H9 (cell line): ENCODE measurements at regions not wholly inside any gene's neighbourhood (a gene's known extent, or its start where the extent isn't known, plus 50 kb on each side); places are given as distances from the start of the nearest gene placed in this dataset.

Experiments
- DNase-seq: peaks from one replicate; pipeline ENCODE4 v3.0.0-alpha.2; 2017
- H2AFZ ChIP-seq: one replicate; pipeline ENCODE4 v1.6.1; 2013; ENCODE audit warnings: mild to moderate bottlenecking, low read length, control low read depth, moderate library complexity
- H2AK5ac ChIP-seq: 2 replicates; pipeline ENCODE4 v1.6.1; 2013; ENCODE audit warnings: low read length, control low read depth, mixed read lengths; ENCODE audit not compliant: insufficient read length
- H2BK120ac ChIP-seq: one replicate; pipeline ENCODE4 v1.6.1; 2013; ENCODE audit warnings: low read depth, mild to moderate bottlenecking, low read length, control low read depth, inconsistent platforms; ENCODE audit not compliant: poor library complexity, severe bottlenecking
- H2BK12ac ChIP-seq: 2 replicates; pipeline ENCODE4 v1.6.1; 2013; ENCODE audit warnings: low read length, control low read depth, mixed read lengths, low read depth; ENCODE audit not compliant: insufficient read length
- H2BK15ac ChIP-seq: 2 replicates; pipeline ENCODE4 v1.6.1; 2013; ENCODE audit warnings: low read depth, low read length, control low read depth
- H2BK20ac ChIP-seq: one replicate; pipeline ENCODE4 v1.6.1; 2013; ENCODE audit warnings: low read depth, mild to moderate bottlenecking, low read length, control low read depth, inconsistent platforms; ENCODE audit not compliant: poor library complexity, severe bottlenecking
- H2BK5ac ChIP-seq: 2 replicates; pipeline ENCODE4 v1.6.1; 2013; ENCODE audit warnings: low read length, control low read depth, mixed read lengths; ENCODE audit not compliant: insufficient read length
- H3K14ac ChIP-seq: 2 replicates; pipeline ENCODE4 v1.6.1; 2013; ENCODE audit warnings: low read length, control low read depth; ENCODE audit not compliant: insufficient read depth
- H3K18ac ChIP-seq: 2 replicates; pipeline ENCODE4 v1.6.1; 2013; ENCODE audit warnings: low read depth, mild to moderate bottlenecking, mixed read lengths, low read length, control low read depth; ENCODE audit not compliant: insufficient read length
- H3K23ac ChIP-seq: 2 replicates; pipeline ENCODE4 v1.6.1; 2013; ENCODE audit warnings: low read length, control low read depth, mixed read lengths, low read depth; ENCODE audit not compliant: insufficient read length
- H3K23me2 ChIP-seq: 2 replicates; pipeline ENCODE4 v1.6.1; 2013; ENCODE audit warnings: low read depth, mild to moderate bottlenecking, mixed read lengths, low read length, control low read depth; ENCODE audit not compliant: insufficient read length, poor library complexity, severe bottlenecking
- H3K27ac ChIP-seq: 2 replicates; pipeline ENCODE4 v1.5.1; 2013; ENCODE audit warnings: low read length, control low read depth, mixed read lengths, low read depth; ENCODE audit not compliant: insufficient read length
- H3K27me3 ChIP-seq: 2 replicates; pipeline ENCODE4 v1.6.1; 2013; ENCODE audit warnings: low read length, control low read depth, inconsistent platforms; ENCODE audit not compliant: insufficient read depth
- H3K4ac ChIP-seq: 2 replicates; pipeline ENCODE4 v1.6.1; 2013; ENCODE audit warnings: low read depth, mild to moderate bottlenecking, control low read depth, inconsistent platforms, low read length, moderate library complexity
- H3K4me1 ChIP-seq: 2 replicates; pipeline ENCODE4 v1.6.1; 2013; ENCODE audit warnings: low read length, control low read depth, inconsistent platforms; ENCODE audit not compliant: insufficient read depth
- H3K4me2 ChIP-seq: 2 replicates; pipeline ENCODE4 v1.6.1; 2013; ENCODE audit warnings: low read length, control low read depth, mixed read lengths; ENCODE audit not compliant: insufficient read length, insufficient read depth
- H3K56ac ChIP-seq: 2 replicates; pipeline ENCODE4 v1.6.1; 2013; ENCODE audit warnings: low read depth, mild to moderate bottlenecking, mixed read lengths, low read length, control low read depth; ENCODE audit not compliant: insufficient read length
- H3K79me1 ChIP-seq: 2 replicates; pipeline ENCODE4 v1.6.1; 2013; ENCODE audit warnings: low read depth, mild to moderate bottlenecking, moderate library complexity, low read length, control low read depth, inconsistent platforms; ENCODE audit not compliant: insufficient read depth, poor library complexity, severe bottlenecking
- H3K79me2 ChIP-seq: 2 replicates; pipeline ENCODE4 v1.6.1; 2013; ENCODE audit warnings: low read length, control low read depth, inconsistent platforms; ENCODE audit not compliant: insufficient read depth
- H3K9ac ChIP-seq: 2 replicates; pipeline ENCODE4 v1.6.1; 2013; ENCODE audit warnings: low read length, control low read depth, mixed read lengths; ENCODE audit not compliant: insufficient read length; ENCODE audit errors: extremely low read depth
- H3K9me3 ChIP-seq: one replicate; pipeline ENCODE4 v1.6.1; 2013; ENCODE audit warnings: low read depth, low read length, inconsistent platforms; ENCODE audit not compliant: control insufficient read depth
- H3T11ph ChIP-seq: one replicate; pipeline ENCODE4 v1.6.1; 2013; ENCODE audit warnings: mild to moderate bottlenecking, low read length, control low read depth, inconsistent platforms
- H4K20me1 ChIP-seq: one replicate; pipeline ENCODE4 v1.6.1; 2013; ENCODE audit not compliant: control insufficient read depth, insufficient read length, insufficient read depth
- H4K5ac ChIP-seq: 2 replicates; pipeline ENCODE4 v1.6.1; 2013; ENCODE audit warnings: low read depth, mild to moderate bottlenecking, mixed read lengths, low read length, control low read depth; ENCODE audit not compliant: insufficient read length
- H4K8ac ChIP-seq: replicated peaks from 2 replicates; pipeline ENCODE4 v1.6.1; 2013; ENCODE audit warnings: low read length, control low read depth, mixed read lengths, low read depth; ENCODE audit not compliant: insufficient read length
- H4K91ac ChIP-seq: 2 replicates; pipeline ENCODE4 v1.6.1; 2013; ENCODE audit warnings: low read depth, mild to moderate bottlenecking, moderate library complexity, mixed read lengths, low read length, control low read depth; ENCODE audit not compliant: insufficient read length
- H3K27ac Mint-ChIP-seq, 3 experiments: 2 replicates in 2 of 3; 3 replicates in 1 of 3; pipeline ENCODE4 v1.8.0; 2020 to 2021; ENCODE audit warnings: mixed read lengths in 3 of 3, mild to moderate bottlenecking in 1 of 3, moderate library complexity in 1 of 3
- H3K27me3 Mint-ChIP-seq: 2 replicates; pipeline ENCODE4 v1.8.0; 2021; ENCODE audit warnings: low read depth, mild to moderate bottlenecking, moderate library complexity, mixed read lengths
- H3K36me3 Mint-ChIP-seq, 3 experiments: 2 replicates in 2 of 3; 3 replicates in 1 of 3; pipeline ENCODE4 v1.8.0; 2020 to 2021; ENCODE audit warnings: low read depth in 3 of 3, mixed read lengths in 3 of 3; ENCODE audit not compliant: insufficient read depth in 1 of 3
- H3K4me1 Mint-ChIP-seq, 2 experiments: 2 replicates each; pipeline ENCODE4 v1.8.0; 2020; ENCODE audit warnings: mixed read lengths in 2 of 2
- H3K4me3 Mint-ChIP-seq, 2 experiments: 2 replicates in 1 of 2; 3 replicates in 1 of 2; pipeline ENCODE4 v1.8.0; 2020 to 2021; ENCODE audit warnings: mild to moderate bottlenecking in 2 of 2, mixed read lengths in 2 of 2, moderate library complexity in 1 of 2
- H3K9me3 Mint-ChIP-seq, 2 experiments: 2 replicates in 1 of 2; 3 replicates in 1 of 2; pipeline ENCODE4 v1.8.0; 2020; ENCODE audit warnings: mild to moderate bottlenecking in 2 of 2, mixed read lengths in 2 of 2, moderate library complexity in 1 of 2
- CTCF ChIP-seq: fragments of 200-600 bp; sonication (generic); conservative IDR thresholded peaks from 3 replicates; pipeline ENCODE4 v1.8.0; 2021; ENCODE audit warnings: antibody characterized with exemption, mild to moderate bottlenecking
- WGBS: extraction: QIAGEN DNeasy Blood & Tissue Kit; methylation state at CpG from one replicate; pipeline ENCODE4 v1.1.7; 2013; ENCODE audit warnings: missing lambda C conversion rate, low lambda C conversion rate, mixed read lengths; ENCODE audit not compliant: insufficient read length; ENCODE audit errors: extremely low coverage; 5-methylcytosine and 5-hydroxymethylcytosine counted together

GRCh38 chr22:48870436-48870835 is 957.2 kb downstream of the BRD1 start:
- Histone ChIP-seq H3K9ac (no peak overlapping the region), H2AFZ (no peak overlapping the region), H2BK5ac (no peak overlapping the region), H3K4me1 (no peaks in the 10 kb centered on the region), H2BK20ac (no peak overlapping the region), H3K4ac (no peak overlapping the region), H2BK120ac (no peak overlapping the region), H3K27ac (no peak overlapping the region), H2BK12ac (no peak overlapping the region), H2BK15ac (no peak overlapping the region), H3T11ph (no peak overlapping the region), H2AK5ac (no peak overlapping the region), H3K9me3 (no peaks in the 10 kb centered on the region), H3K27me3 (no peaks in the 10 kb centered on the region), H4K5ac (no peak overlapping the region), H3K14ac (no peak overlapping the region), H3K23ac (no peak overlapping the region), H3K4me2 (no peak overlapping the region), H4K91ac (no peak overlapping the region), H4K20me1 (no peaks in the 10 kb centered on the region), H4K8ac (no peak overlapping the region), H3K23me2 (no peaks in the 10 kb centered on the region), H3K79me2 (no peaks in the 10 kb centered on the region), H3K56ac (no peak overlapping the region), H3K79me1 (no peaks in the 10 kb centered on the region), H3K18ac (no peak overlapping the region)
- Mint-ChIP-seq H3K27me3 (peaks cover 18% of the 10 kb centered on the region), H3K4me1 (peaks cover 15 to 21% of the 10 kb centered on the region in 2 experiments), H3K4me3 (no peak overlapping the region), H3K36me3 (no peaks in the 10 kb centered on the region), H3K27ac (no peak overlapping the region), H3K9me3 (peaks cover 0 to 4% of the 10 kb centered on the region in 2 experiments; a peak in 2 of 5 replicates)
- no peak for TF ChIP-seq CTCF
- no CpG with 5 or more reads among the region's 13 CpGs for WGBS
- DNase-seq, result no peak
